Activated CD4-positive, alpha-beta T cell treated with anti-CD3 and anti-CD28 coated beads for 24 hours (primary cell): ENCODE measurements at regions not wholly inside any gene's neighbourhood (a gene's known extent, or its start where the extent isn't known, plus 50 kb on each side); places are given as distances from the start of the nearest gene placed in this dataset.

ENCODE experiments used
- DNase-seq, 2 donors: peaks; one replicate each; pipeline ENCODE4 v3.0.0-alpha.2; 2020; ENCODE audit warnings: low read depth in 2 of 2

GRCh38 chr5:174159327-174160114, 114.0 kb downstream of the NSG2 start:
- no peak for DNase-seq

- DNase-seq = no peak
Observed at GRCh38 chr5:174165406-174165805, 119.9 kb downstream of the NSG2 start.

DNA sequence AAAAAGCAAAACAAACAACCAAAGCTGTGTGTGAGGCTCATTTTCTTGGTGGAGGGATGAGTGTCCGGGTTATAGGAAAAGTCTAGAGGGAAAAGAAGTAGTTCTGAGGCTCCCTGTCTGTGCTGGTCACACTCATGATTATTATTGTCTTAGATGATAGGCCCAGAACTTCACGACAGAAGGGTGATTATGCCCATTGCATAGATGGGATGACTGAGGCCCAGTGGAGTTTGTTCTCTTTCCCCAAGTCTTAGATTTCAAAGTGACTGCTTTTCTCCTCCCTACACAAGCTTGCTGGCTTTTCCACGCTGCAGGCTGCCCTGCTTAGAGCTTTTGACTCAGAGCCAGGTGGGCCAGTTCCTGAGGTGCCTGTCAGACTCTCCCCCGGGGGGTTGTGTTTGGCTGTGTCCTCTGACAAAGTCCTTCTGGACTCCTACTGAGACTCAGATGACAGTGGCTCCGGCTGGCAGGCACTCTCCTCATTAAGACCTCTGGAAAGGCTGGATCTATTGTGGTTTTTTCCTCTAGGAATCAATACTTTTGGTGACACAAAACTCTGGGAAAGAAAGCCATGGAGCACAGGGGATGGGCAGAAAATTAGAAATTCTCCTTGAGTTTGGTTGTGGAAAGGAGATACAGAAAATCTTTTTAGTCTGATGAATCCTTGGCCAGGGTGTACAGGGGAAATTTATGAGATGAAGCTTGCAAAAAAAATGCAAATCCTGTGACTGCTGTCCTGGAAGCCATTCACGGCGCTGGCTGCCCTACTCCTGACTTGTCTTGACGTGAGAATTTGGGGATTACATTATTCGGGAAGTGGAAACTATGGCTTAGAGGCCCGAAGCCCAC, 120.9 kb downstream of the NSG2 start:
- no peak for DNase-seq

- DNase-seq = no peak
Observed at GRCh38 chr5:174167080-174167910, 121.8 kb downstream of the NSG2 start.

GRCh38 chr5:174172152-174172551, 126.6 kb downstream of the NSG2 start:
- no peak for DNase-seq

GRCh38 chr5:174172566-174172965, 127.1 kb downstream of the NSG2 start:
- no peak for DNase-seq

DNA sequence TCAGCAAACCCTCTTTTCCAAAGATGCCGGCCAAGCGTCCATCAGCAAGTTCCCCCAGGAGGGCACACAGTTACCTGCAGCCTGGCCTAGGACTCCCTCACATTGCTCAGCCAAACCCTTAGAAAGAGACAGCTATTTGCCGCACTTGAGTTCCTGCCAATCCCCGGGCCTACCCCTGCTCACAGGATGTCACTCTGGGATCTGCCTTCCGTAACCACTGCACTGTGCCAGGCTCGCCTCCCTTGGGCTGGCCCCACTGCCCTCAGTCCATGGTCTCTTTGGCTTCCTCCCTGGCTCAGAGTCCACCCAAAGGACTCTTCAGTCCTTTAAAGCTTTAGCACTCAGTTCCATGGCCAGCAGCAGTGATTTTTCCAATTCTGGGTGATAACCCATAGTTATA, 128.3 kb downstream of the NSG2 start:
- DNase-seq = no peak

GRCh38 chr5:174175716-174176268, 130.3 kb downstream of the NSG2 start:
- no peak for DNase-seq

DNA sequence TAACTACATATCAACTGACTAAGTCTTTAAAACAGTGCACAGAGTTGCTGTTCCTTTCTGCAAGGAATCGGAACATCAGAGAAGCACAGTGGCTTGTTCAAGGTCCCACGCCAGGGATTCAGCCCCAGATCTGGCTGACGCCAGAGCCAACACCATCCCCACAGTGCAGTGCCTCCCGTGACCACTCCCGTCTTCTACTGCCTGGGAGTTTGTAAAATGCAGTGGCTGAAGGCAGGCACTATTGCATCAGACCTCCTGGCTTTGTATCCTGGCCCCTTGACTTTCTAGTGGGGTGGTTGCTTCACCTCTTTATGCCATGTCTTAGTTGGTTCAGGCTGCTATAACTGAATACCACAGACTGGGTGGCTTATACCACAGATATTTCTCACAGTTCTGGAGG, 131.0 kb downstream of the NSG2 start:
- no peak for DNase-seq

DNA sequence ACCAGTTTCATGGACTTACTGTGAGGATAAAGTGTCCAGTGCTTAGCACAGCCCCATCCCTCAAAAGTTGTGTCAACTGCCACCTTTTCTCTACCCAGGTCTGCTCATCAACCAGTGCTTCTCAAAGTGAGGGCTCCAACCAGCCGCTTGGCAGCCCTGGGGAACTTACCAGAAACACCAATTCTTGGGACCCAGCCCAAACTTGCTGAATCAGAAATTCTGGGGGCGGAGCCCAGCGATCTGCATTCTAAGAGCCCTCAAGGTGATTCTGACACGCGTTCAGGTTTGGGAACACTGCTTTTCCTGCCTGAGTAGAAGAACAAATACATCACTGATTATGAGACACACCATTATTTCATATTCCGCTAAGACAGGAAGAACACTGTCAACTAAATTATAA, 132.0 kb downstream of the NSG2 start:
- DNase-seq = no peak

GRCh38 chr5:174177976-174178605, 132.6 kb downstream of the NSG2 start:
- no peak for DNase-seq

DNA sequence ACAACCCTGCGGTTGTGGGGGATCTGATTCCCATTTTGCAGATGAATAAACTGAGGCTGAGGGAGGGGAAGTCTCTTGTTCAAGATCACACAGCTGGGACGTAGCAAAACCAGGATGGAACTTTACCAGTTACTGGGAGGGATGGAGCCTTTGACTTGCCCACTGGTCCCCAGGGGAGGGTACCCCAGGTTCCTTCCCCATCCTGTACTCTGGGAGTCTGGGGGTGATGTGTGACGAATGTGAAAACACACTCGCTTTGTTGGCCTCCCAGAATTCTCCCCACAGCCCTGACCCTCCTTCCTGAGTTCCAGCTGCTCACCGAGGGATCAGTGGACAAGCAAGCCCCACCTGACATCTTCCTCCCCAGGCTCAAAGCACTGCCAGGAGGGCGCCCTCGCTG, 135.1 kb downstream of the NSG2 start:
- DNase-seq = no peak

- no peak for DNase-seq
Observed at GRCh38 chr5:174182111-174182510, 136.6 kb downstream of the NSG2 start.

GRCh38 chr5:174183701-174184100, 138.2 kb downstream of the NSG2 start:
- DNase-seq = no peak

DNA sequence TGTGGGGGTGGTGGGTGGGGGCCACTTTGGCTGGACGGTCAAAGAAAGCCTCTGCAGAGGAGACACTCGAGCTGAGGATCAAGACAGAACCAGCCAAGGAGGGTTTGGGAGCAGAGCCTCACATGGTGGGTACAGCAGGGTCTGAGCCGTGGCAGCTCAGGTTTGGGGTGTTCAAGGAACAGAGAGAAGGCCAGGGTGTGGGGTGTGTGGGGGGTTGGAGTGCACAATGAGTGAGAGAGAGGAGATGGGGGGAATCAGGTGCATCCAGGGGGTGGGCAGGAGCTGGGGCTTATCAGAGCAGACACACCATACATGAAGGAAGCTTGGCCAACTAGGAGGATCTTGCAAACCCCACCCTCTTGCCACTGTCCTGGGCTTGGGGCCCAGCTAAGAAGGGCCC, 140.0 kb downstream of the NSG2 start:
- no peak for DNase-seq

DNA sequence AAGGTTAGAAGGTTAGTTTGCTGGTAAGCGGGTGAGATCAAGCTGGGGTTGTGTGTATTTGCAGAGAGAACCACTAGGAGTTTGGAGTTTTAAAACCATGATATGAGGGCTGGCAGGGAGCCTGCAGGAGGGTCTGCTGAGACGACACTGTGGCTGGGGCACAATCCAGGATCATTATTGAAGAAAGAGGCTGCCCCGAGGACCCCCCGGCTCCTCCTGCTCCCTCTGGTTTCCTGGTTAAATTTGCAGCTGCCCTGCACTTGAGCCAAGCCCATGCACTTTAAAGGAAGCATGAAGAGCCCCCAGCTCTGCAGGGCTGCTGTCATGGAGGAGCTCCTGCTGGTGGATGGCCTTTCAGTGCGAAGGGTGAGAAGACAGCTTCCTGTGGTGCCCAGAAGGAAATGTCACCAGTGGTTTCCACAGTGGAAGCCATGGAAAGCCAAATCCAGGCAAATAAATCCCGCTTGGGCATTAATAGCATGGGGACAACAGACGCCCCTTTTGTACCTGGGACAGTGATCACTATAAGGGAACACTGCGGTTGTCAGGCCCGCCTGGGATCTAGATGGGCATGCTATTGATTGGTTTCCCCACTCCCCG, 140.7 kb downstream of the NSG2 start:
- no peak for DNase-seq

DNA sequence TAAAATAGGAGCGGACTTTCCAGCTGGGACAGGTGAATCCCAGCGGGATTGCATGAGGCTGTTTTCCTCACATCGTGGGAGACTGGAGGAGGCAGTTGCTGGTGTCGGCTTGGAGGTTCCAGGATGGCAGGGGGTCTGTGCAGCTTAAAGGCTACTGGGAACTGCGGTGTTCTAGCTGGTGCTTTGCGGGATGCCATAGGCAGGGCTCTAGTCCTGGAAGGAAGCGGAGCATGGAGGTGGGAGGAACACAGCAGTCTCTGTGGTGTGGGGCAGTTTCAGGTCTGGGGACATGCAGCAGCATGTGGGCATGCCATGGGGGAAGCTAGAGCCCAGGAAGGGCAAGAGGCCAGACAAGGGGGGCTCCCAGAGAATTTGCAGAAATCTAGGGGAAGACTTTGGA, 141.5 kb downstream of the NSG2 start:
- DNase-seq = no peak

DNA sequence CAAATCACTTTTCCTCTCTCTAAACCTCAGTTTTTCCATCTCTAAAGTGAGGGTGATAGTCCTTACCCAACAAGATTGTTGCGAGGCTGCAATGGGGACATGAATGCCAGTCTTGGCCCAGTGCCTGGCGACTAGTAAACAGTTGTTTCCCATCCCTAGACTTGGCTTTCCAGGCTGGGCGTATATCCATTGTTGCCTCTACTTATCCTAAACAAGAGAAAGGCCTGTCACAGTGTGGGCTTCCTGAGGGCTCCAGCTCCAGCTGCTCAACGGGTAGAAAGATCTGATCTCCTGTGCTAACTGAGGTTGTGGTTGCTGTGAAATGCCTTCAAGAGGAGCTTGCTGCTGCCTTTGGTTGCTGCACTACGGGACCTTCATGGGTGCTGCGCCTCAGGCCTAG, 142.0 kb downstream of the NSG2 start:
- no peak for DNase-seq

DNA sequence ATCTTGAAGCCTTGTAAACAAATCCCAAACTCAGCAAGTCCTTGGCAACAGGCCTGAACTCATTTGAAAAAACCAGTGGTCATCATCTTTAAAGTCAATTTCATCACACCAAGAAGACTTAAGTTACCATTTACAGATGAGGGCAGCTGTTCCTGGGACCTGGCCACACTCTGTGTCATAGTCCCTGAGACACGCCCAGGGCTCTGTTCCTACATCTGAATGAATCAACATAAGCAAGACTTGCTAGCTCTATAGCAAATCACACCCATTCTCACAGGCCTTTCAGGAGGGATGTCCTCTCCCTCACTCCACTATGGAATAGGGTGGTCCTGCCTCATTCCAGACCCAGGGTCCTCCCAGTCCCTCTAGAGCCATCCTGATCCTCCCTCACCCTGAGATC, 142.8 kb downstream of the NSG2 start:
- DNase-seq = no peak

GRCh38 chr5:174189654-174190541, 144.4 kb downstream of the NSG2 start:
- no peak for DNase-seq
